HG03103 (cell line): ENCODE measurements at regions not wholly inside any gene's neighbourhood (a gene's known extent, or its start where the extent isn't known, plus 50 kb on each side); places are given as distances from the start of the nearest gene placed in this dataset.
"Not testable (repeated sequence)": the region's sequence is repeated elsewhere in the genome, so short reads cannot be mapped to it uniquely, and the experiment has no call there.

Experiments used
- ATAC-seq: cut with Tn5 transposase; IDR thresholded peaks from one replicate; pipeline ENCODE4 v1.9.1; 2021; ENCODE audit warnings: low read depth; ENCODE audit not compliant: unreplicated experiment

DNA sequence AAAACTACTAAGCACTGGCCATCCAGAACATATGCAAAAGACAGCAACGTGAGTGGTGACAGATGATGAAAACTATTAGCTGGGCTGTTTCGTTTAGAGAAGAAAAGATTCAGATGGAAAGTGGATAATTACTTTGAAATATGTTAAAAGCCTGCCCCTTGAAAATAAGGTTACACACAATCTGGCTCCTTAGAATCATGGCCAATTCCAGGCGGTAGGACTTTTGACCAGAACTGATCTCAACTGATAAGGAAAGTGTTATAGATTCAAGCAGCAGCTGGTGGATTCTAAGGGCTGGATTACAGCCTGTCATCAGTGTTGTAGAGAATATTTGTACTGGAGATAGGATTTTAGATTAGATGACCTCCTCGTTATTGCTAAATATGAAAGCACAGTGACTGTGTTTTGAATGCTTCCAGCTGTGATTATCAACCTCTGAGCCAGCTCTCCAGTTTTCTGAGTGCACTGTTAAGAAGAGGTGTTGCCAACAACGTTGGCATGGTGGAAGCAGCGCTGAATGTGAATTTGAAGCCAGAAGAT, 75.1 kb downstream of the KBTBD2 start:
- ATAC-seq: not testable (repeated sequence)

DNA sequence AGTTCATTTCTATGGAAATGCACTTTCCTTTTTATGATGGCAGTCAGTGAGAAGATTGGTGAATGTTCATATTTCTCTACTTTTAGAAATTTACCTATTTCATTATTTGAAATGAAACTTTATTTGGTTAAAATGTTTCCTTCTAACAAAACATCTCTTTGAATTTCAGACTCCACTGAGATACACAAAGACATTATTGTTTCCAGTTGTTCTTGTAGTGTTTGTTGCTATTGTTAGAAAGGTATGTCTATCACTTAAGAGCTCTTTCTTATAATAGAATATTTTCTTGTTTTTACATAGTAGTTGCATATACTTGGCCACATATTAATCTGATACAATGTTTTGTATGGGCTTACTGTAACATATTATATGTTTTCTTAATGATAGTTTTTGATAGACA, 76.8 kb downstream of the KBTBD2 start:
- ATAC-seq: not testable (repeated sequence)

DNA sequence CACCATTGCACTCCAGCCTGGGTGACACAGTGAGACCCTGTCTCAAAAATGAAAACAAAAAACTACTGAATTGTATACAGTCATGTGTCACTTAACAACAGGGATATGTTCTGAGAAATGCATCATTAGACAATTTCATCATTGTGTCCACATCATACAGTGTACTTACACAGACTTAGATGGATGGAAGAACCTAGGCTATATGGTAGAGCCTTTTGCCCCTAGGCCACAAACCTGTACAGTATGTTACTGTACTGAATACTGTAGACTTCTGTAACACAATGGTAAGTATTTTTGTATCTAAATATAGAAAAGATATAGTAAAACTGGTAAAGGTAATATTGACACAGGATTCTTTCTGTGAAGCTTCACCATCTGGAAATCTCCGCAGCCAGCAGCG, 81.7 kb downstream of the KBTBD2 start:
- ATAC-seq: no peak

DNA sequence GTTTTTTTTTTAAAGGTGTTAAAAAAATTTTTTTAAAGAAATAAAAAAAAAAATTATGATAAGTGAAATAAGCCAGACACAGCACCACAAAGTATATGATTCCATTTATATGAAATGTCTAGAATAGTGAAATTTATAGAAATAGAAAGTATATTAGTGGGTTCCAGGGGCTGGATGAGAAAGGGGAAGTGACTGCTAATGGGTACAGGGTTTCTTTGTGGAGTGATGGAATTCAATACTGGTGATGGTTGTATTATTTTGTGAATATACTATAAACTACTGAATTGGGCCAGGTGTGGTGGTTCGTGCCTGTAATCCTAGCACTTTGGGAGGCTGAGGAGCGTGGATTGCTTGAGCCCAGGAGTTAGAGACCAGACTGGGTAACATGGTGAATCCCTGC, 82.2 kb downstream of the KBTBD2 start:
- ATAC-seq: no peak

DNA sequence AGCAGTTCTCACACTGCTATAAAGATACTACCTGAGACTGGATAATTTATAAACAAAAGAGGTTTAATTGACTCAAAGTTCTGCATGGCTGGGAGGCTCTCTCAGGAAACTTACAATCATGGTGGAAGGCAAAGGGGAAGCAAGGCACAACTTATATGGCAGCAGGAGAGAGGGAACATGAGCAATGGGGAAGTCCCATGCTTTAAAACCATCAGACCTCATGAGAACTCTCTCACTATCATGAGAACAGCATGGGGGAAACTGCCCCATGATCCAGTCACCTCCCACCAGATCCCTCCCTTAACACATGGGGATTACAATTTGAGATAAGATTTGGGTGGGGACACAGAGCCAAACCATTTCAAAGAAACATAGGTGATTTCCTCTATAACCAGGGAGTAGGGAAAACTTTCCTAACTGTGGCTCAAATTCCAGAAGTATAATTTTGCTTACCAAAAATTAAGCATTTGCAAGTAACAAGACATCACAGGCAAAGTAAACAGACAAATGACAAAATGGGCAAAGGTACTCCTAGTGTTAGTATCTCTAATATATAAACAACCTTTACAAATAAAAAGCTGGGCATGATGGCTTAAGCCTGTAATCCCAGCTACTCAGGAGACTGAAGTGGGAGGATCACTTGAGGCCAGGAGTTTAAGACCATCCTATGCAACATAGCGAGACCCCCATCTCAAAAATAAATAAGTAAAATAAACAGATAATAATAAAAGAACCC, 88.0 kb downstream of the KBTBD2 start:
- ATAC-seq: no peak

DNA sequence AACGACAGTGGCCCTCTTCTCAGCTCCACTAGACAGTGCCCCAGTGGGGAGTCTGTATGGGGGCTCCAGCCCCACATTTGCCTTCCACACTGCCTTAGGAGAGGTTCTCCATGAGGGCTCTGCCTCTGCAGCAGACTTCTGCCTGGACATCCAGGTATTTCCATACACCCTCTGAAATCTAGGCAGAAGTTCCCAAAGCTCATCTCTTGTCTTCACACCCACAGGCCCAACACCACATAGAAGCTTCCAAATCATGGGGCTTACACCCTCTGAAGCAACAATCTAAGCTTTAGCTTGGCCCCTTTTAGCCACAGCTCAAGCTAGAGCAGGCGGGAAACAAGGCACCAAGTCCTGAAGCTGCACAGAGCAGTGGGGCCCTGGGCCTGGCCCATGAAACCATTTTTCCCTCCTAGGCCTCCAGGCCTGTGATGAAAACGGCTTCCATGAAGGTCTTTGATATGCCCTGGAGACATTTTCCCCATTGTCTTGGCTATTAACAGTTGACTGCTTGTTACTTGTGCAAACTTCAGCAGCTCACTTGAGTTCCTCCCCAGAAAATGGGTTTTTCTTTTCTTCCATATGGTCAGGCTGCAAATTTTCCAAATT, 89.2 kb downstream of the KBTBD2 start:
- no peak for ATAC-seq

DNA sequence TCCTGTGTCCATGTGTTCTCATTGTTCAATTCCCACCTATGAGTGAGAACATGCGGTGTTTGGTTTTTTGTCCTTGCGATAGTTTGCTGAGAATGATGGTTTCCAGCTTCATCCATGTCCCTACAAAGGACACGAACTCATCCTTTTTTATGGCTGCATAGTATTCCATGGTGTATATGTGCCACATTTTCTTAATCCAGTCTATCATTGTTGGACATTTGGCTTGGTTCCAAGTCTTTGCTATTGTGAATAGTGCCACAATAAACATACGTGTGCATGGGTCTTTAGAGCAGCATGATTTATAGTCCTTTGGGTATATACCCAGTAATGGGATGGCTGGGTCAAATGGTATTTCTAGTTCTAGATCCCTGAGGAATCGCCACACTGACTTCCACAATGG, 98.5 kb downstream of the KBTBD2 start:
- ATAC-seq: not testable (repeated sequence)

DNA sequence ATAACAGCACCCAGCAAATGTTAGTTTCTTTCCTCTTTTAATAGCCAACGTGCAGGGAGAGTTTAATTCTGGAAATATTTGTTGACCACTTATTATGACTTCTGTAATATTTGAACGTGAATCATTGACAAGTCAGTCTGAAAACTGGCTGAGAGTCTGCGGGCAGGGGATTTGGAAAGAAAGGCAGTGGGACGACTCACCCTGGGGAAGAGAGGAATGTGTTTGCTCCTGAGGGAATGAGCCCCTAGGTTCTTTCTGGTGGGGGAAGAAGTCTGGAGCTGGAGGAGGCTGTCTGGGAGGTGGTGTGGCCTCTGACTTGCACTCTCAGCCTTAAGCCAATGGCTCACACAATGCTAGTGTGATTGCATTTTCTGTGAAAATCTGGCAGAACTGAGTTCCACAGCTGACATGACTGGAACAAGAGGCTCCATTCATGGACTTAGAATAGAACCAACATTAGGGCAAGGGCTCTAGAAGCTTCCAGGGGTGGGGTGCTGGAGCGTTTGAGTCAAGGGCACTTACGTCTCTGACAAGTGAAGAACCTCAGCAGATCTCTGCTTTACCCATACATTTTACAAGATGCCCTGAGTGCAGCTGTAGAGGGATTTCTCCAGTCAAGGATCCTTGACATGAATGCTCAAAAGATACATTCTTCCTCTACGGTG, 100.7 kb downstream of the KBTBD2 start:
- not testable (repeated sequence) for ATAC-seq

DNA sequence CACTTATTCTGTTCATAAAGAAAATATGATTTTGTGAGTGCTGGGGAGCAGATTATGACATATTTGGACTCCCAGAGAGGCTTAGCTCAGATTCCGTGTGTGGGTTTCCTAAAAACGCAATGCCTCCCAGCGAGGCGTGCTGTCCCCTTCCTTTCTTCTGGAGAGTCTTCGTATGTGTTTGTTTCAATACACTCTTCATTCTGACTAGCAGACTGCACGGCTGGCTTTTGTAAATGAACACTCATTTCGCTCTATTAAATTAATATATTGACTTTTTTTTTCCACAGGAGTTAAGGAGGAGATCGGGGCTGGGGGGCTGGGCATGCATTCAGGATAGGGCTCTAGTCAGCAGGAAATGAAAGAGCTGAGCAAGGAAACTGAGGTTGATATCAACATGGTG, 102.3 kb downstream of the KBTBD2 start:
- ATAC-seq: not testable (repeated sequence)

DNA sequence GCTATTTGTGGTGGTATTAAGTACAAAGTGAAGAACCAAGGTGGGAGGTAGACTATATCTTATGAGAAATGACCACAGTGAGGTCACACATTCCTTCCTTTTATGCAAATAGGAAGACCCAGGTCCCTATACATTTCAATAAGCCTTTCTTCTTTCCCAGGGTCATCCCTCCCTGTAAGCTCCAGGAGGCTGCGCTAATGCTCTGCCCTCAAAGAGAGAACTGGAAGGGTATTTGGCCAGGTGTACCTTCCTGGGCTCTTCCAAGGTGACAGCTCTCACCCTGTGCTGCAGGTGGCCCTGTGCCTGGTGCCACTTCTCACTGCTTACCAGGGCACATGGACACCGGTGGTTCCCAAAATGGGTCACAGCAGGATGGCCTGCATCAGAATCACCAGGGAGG, 103.4 kb downstream of the KBTBD2 start:
- not testable (repeated sequence) for ATAC-seq

DNA sequence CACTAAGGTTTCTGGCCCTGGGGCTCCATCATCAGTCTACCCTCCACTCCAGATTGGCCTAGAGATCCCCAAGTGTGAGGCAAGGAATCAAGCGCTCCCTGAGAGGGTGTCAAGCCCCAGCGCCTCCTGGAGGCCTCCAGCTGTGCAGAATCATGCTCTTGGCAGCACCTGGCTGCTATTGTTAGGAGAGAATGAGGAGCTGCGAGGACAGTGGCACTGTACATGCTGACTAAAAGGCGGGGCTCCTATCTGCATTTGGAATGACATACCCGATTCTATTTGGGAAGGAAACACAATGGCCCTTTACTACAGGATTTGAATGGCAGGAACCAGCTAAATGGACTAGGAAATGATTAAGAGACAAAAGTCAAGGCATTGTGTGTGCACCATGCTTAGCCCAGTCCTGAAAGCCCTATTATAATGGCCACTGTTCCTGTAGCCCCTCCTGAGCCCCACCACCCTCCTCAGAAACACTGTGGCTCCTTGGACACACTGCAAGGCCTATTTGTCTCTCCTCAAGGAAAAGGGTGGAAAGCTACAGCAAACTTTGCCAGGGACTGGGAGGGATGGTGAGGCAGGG, 106.1 kb downstream of the KBTBD2 start:
- ATAC-seq: not testable (repeated sequence)

DNA sequence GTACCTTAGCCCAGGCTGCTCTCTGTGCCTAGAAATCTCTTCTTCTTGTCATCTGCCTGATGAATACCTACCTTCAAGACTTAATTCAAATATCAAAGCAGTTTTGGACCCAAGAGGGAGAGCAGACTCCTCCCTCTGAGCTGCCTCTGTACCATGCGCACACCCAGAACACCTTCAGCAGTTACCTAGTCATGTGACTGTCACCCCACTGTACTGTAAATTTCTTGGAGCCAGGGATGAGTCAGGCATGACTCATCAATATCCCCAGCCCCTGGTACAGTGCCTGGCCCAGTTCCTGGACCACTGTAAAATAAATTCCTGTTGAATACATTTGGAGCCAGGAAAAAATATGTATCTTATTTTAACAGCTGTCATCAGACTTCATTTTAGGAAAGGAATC, 111.7 kb downstream of the KBTBD2 start:
- ATAC-seq: not testable (repeated sequence)

DNA sequence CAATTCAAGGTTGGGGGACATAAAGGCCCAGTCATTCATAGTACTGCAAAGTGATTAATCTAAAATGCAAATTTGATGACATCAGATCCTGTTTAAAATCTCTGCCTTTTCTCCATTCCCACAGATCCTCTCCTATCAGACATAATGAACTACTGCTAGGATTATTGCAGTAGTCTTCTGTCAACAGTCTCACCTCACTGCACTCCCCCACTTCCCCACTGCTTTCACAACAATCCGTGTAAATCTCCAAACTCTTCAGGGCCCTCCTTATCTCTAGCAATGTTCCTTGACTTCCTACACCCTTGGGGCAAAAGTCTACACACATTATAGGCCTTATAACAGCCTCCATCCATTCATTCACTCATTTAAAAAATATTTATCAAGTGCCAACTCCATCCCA, 112.4 kb downstream of the KBTBD2 start:
- no peak for ATAC-seq

DNA sequence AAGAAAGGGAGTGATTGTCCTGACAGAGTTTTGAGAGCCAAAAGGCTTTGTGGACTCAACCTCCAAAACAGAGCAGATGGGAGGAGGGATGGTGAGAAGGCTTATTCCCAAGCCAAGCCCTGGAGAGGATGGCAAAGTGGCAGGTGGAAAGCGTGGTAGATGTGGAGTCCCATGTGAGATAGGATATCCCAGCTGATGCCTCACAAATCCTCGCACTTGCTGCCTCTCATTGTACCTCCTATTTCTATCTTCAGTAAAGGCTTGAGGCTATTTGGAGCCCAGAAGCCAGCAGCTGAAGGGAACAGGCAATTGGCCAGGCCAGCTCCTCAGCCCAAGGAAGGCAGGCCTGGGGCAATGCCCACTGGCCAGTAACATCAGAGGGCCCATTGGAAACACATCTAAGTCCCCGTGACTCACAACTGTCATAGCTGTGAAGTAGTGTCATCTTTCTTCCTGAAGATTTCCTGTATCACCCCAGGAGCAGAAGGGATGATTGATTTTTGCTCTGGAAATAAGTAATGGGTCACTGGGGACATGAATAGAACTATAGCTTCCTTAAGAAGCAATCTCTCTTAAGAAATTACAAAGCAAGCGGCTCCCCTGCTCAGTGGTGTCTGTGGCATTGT, 114.4 kb downstream of the KBTBD2 start:
- ATAC-seq: not testable (repeated sequence)

DNA sequence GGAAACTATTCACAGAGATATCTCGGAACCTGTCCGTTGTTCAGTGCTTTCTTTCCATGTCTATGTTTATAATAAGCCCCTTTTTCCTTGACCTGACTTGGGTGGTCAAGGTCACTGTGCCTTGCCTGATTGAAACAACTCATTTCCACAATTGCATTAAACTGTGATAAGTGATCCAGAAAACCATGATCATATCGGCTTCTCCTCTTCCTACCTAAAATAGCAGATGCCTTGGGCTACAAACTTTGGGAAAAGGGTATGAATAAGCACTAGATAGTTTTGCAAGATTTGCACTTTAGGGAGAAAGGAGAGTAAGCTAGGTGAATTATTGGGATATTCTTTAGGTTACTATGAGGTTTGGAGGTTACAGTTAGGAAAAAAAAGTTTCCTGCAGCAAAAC, 115.2 kb downstream of the KBTBD2 start:
- ATAC-seq: not testable (repeated sequence)

DNA sequence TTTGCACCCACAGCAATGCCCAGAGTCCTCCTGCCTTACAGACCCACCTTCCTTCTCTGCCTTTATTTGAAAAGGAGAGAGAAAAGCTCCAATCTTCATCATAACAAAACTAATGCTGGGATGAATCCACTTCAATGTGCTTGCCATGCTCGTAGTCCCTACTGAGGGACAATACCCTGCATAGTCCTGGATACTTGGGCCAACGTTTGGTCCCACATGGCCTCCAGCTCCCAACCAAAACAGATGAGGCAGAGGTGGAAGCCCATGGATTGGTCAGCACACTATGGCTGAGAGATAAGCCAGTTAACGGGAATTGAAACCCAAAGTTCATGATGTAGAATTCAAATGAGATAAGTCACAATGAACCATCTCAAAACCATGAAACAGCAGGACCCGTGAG, 115.8 kb downstream of the KBTBD2 start:
- not testable (repeated sequence) for ATAC-seq

DNA sequence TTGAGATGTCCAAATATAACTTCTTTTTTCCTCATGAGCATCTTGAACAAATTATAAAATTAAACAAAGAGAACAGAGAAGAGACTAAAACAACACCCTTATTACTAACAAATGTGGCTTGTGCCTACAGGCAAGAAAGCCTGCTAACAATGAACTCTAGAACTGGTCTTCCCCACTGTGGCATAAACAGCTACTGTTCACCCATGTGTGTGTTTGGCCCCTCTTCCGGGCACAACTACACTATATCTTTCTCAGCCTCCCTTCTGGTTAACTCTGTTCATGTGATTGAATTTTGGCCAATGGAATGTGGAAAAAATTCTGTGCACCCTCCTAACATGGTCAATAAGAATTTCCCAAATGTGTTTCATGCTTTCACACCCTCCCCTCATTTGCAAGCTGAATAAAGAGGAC, 117.0 kb downstream of the KBTBD2 start:
- ATAC-seq: no peak

DNA sequence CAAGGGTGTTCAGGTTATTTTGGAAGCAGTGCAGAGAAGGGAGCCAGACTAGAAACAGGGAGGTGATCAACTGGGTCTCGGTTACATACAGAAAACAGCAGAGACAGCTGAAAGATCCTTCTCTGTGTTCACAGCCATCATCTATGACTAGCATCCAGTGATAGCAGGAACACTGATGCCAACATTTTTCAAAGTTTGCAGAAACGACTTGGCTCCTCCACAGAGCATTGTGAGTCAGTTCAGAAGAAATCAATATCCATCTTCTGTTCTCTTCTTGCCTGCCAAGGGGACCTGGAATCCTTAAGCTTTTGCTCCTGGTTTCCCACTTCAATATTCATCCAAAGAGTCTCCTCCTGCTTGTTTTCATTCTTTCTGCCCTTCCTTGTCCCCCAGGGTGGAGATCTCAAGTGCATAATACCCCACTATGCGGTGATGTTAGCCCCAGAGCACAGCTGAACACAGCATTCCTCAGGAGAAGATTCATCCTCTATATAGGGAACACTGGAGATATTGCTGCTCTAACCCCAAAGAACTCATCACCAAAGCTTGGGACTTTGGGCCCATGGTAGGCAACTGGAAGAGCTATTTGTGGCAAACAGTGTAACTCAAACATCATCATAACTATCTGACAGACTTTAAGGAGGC, 122.6 kb downstream of the KBTBD2 start:
- ATAC-seq: not testable (repeated sequence)

DNA sequence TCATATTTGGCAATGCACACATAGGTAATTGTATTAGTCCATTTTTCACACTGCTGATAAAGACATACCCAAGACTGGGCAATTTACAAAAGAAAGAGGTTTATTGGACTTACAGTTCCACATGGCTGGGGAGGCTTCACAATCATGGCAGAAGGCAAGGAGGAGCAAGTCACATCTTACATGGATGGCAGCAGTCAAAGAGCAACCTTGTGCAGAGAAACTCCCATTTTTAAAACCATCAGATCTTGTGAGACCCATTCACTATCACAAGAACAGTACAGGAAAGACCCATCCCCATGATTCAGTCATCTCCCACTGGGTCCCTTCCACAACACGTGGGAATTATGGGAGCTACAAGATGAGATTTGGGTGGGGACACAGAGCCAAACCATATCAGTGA, 123.2 kb downstream of the KBTBD2 start:
- ATAC-seq: not testable (repeated sequence)

DNA sequence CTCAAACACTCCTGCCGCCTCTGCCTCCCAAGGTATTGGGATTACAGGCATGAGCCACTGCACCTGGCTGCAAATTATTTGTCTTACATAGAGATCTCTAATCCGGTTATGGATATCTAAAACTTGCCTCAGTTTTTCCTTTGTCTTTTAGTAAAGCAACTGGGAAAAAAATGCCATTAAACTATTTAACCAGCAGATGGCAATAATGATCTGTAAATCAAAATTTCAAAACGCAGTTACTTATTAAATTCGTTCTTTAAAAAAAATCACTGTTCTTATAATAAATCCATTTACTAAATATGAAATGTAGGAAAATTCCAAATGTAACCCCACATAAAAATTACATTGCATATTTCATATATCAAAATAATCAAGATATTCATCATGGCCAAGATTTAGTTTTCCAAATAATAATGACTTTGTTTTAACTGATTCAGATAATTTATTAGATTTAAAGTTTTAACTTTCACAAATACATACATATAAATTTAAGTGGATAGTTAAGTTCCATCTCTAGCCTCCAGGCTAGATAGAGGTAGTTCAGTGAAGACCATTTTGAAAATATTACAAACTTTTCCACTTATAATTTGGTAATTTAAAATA, 125.8 kb downstream of the KBTBD2 start:
- ATAC-seq: not testable (repeated sequence)
